ENCODE measurements at regions not wholly inside any gene's neighbourhood (a gene's known extent, or its start where the extent isn't known, plus 50 kb on each side); places are given as distances from the start of the nearest gene placed in this dataset.

- TF ChIP-seq POLR2A (IDR thresholded peaks at IDR 0.05) (no peak), CTCF (IDR thresholded peaks at IDR 0.05) (no peak)
Measured at GRCh38 chr1:67559222-67559700, 125.7 kb upstream of the GADD45A start.
